Ascending aorta (tissue), 2 donors: ENCODE measurements at regions not wholly inside any gene's neighbourhood (a gene's known extent, or its start where the extent isn't known, plus 50 kb on each side); places are given as distances from the start of the nearest gene placed in this dataset.

ENCODE experiments used
- DNase-seq, 2 donors: peaks; one replicate each; pipeline ENCODE4 v3.0.0-alpha.2; 2019; ENCODE audit warnings: low spot score in 2 of 2
- H3K27ac ChIP-seq, 2 donors: fragments of 200-600 bp; sonication (generic); one replicate each; pipeline ENCODE4 v1.5.1; 2016 to 2017; ENCODE audit warnings: mild to moderate bottlenecking in 1 of 2
- H3K27me3 ChIP-seq: fragments of 200-600 bp; sonication (generic); one replicate; pipeline ENCODE4 v1.5.1; 2017
- H3K36me3 ChIP-seq, 2 donors: fragments of 200-600 bp; sonication (generic); one replicate each; pipeline ENCODE4 v1.5.1; 2016
- H3K4me1 ChIP-seq, 2 donors: fragments of 200-600 bp; sonication (generic); one replicate each; pipeline ENCODE4 v1.5.1; 2016 to 2017; ENCODE audit warnings: mild to moderate bottlenecking in 1 of 2
- H3K4me3 ChIP-seq, 2 donors: fragments of 200-600 bp; sonication (generic); one replicate each; pipeline ENCODE4 v1.5.1; 2016 to 2017; ENCODE audit warnings: mild to moderate bottlenecking in 1 of 2
- H3K9me3 ChIP-seq, 2 donors: fragments of 200-600 bp; sonication (generic); one replicate each; pipeline ENCODE4 v1.5.1; 2016
- CTCF ChIP-seq, 3 experiments: fragments of 200-600 bp in 2 of 3; fragments of 450-650 bp in 1 of 3; sonication (generic) in 2 of 3; IDR thresholded peaks; one replicate each; pipeline ENCODE4 v1.5.1; 2016 to 2019; ENCODE audit warnings: antibody characterized with exemption in 3 of 3, mild to moderate bottlenecking in 1 of 3, moderate library complexity in 1 of 3
- intact Hi-C: fragments of 100-400 bp; cut with DNase I; formaldehyde crosslinking; loops from one replicate; pipeline ENCODE4 v1.15.1; 2023

GRCh38 chr1:187313115-187313514 lies 484.4 kb downstream of the PLA2G4A start:
- TF ChIP-seq CTCF (IDR thresholded peaks at IDR 0.05), result no peak
- intact Hi-C loops, result no loop called here
- Histone ChIP-seq H3K36me3 (no peaks in the 10 kb centered on the region), H3K9me3 (no peaks in the 10 kb centered on the region), H3K4me1 (no peaks in the 10 kb centered on the region), H3K27ac (no peak overlapping the region), H3K4me3 (no peak overlapping the region), H3K27me3 (no peaks in the 10 kb centered on the region)
- no peak for DNase-seq

- intact Hi-C loops, result no loop called here
- no peaks in the 10 kb centered on the region for H3K4me1 ChIP-seq
- no peak for DNase-seq
- H3K27ac ChIP-seq, result no peak overlapping the region
- TF ChIP-seq CTCF (IDR thresholded peaks at IDR 0.05), result no peak
- peaks cover 0 to 1% of the 10 kb centered on the region in 2 donors for H3K9me3 ChIP-seq
- no peak overlapping the region for H3K4me3 ChIP-seq
- no peaks in the 10 kb centered on the region for H3K27me3 ChIP-seq
- no peaks in the 10 kb centered on the region for H3K36me3 ChIP-seq
These were observed 497.8 kb downstream of the PLA2G4A start for GRCh38 chr1:187326557-187326956.

- H3K9me3 ChIP-seq, result peaks cover 0 to 1% of the 10 kb centered on the region in 2 donors
- H3K4me3 ChIP-seq, result no peak overlapping the region
- TF ChIP-seq CTCF (IDR thresholded peaks at IDR 0.05), result no peak
- DNase-seq, result no peak
- H3K36me3 ChIP-seq, result no peaks in the 10 kb centered on the region
- no peaks in the 10 kb centered on the region for H3K27me3 ChIP-seq
- no peaks in the 10 kb centered on the region for H3K4me1 ChIP-seq
- intact Hi-C loops, result no loop called here
- H3K27ac ChIP-seq, result no peak overlapping the region
These were observed 507.9 kb downstream of the PLA2G4A start for GRCh38 chr1:187336441-187337168.

GRCh38 chr1:187338762-187339412 lies 510.1 kb downstream of the PLA2G4A start:
- TF ChIP-seq CTCF (IDR thresholded peaks at IDR 0.05), result no peak
- no peaks in the 10 kb centered on the region for H3K36me3 ChIP-seq
- no peaks in the 10 kb centered on the region for H3K9me3 ChIP-seq
- intact Hi-C loops, result no loop called here
- H3K4me3 ChIP-seq, result no peak overlapping the region
- no peaks in the 10 kb centered on the region for H3K27me3 ChIP-seq
- no peak overlapping the region for H3K27ac ChIP-seq
- H3K4me1 ChIP-seq, result no peaks in the 10 kb centered on the region
- DNase-seq, result no peak

GRCh38 chr1:187342495-187342894 lies 513.7 kb downstream of the PLA2G4A start:
- no peaks in the 10 kb centered on the region for H3K27me3 ChIP-seq
- H3K27ac ChIP-seq, result no peak overlapping the region
- no peak for DNase-seq
- H3K9me3 ChIP-seq, result no peaks in the 10 kb centered on the region
- intact Hi-C loops, result no loop called here
- no peaks in the 10 kb centered on the region for H3K36me3 ChIP-seq
- H3K4me3 ChIP-seq, result no peak overlapping the region
- TF ChIP-seq CTCF (IDR thresholded peaks at IDR 0.05), result no peak
- no peaks in the 10 kb centered on the region for H3K4me1 ChIP-seq
